Stimulated activated CD4-positive, alpha-beta T cell treated with anti-CD3 and anti-CD28 coated beads, Interleukin-1b, Interleukin-23, amount 100 ng/mL, for 24 hours (primary cell): ENCODE measurements at regions not wholly inside any gene's neighbourhood (a gene's known extent, or its start where the extent isn't known, plus 50 kb on each side); places are given as distances from the start of the nearest gene placed in this dataset.
A peak's percentile ranks its signal among the peaks of the same experiment; 100 is the strongest.

Source experiments
- DNase-seq, 4 experiments: peaks; one replicate each; pipeline ENCODE4 v3.0.0-alpha.2; 2020; ENCODE audit warnings: low read depth in 4 of 4, low spot score in 1 of 4

- no peak for DNase-seq
Measured at GRCh38 chr9:89554307-89555035, 50.3 kb upstream of the GADD45G start.

DNA sequence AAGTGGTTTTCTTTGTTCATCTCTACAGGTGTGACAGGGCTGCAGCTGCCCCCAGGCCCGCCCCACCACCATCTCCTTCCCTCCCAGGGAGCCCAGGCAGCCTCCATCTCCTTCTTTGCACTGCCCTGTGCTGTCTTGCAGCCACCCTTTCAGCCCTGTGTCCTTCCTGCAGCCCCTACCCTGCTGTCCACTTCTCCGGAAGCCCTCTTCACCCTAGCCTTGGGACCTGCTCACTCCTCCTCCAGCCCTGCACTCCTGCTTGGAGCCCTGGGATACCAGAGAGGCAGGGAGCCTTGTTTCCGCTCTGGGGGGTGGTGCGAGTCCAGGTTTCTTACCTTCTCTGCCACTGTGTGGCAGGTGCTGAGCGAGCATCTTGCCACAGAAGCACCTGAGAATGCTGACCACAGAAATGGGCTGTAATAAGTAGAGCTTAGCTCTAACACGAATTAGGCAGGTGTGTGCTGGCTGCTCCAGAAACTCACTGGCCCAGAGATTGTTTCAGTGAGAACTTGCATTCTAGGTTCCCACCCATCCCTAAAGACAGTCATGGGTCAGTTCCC is 51.3 kb upstream of the GADD45G start:
- DNase-seq, result no peak

DNA sequence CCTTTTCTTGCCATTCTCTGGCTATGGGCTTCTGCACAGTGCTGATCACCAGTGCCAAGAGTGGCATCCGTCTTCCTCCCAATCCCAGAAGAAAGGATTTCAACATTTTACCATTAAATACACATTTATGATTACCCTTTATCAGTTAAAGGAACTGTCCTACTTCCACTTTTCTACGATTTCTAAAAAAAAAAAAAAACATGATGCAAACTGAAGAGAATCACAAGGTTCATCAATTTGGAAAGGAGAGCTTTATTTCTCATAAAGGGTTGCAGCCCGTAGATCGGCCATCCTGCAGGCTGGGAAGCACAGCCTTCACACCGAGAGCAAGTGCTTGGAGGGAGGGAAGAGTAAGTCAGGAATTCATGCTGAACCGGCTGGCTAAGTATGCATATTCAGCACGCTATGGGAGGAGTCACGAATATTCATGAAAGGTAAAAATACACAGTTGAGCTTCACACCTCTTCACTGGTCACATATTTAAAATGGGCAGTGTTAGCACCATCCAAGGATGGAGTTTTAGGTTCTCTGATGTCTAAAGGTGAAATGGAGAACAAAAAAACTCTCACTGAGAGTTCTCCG is 52.5 kb upstream of the SEMA4D start:
- no peak for DNase-seq

DNA sequence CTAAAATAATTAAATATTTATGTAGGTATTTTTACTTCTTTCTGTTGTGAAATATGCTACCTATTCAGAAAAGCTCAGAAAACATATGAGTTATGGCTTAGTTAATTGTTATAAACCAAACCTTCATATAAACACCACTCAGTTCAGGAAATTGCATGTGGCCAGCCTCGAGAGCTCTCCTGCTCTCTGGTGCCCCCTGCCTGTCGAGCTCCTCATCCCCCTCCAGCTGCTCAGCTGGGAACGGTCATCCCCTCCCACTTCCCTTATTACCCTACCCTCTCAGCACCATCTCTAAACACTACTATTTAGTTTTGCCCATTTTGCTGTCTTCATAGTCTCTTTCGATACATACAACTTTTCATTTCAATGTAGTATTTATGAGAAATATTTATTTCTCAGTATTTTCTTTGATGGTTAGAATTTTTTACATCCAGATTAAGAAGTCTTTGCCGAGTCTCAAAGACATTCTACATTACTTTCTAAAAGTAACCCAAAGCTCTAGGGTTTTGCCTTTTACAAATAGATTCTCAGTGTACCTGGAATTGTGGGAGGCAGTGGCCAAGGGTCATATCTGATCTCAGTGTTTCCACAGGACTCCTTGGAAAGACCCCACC is 51.2 kb upstream of the SEMA4D start:
- peak; percentile 75 to 89 (median 80) for DNase-seq

- DNase-seq, result no peak
Measured at GRCh38 chr9:89548071-89548638, 50.2 kb upstream of the SEMA4D start.
